A549 (cell line): ENCODE measurements at regions not wholly inside any gene's neighbourhood (a gene's known extent, or its start where the extent isn't known, plus 50 kb on each side); places are given as distances from the start of the nearest gene placed in this dataset.

Source experiments
- EP300 ChIP-seq, 2 experiments: fragments of >200 bp; sonication (Bioruptor Twin); formaldehyde crosslinking; IDR thresholded peaks; 2 replicates in 1 of 2; 3 replicates in 1 of 2; pipeline ENCODE4 v1.6.1; 2016 to 2017
- ESRRA ChIP-seq: fragments of 150-350 bp; IDR thresholded peaks from 2 replicates; pipeline ENCODE4 v1.6.1; 2014; ENCODE audit warnings: mild to moderate bottlenecking, low read length, borderline replicate concordance
- HOXB5 ChIP-seq: fragments of 250-450 bp; sonication (Bioruptor Pico); IDR thresholded peaks from 2 replicates; pipeline ENCODE4 v1.5.0; 2020; ENCODE audit warnings: mild to moderate bottlenecking, moderate library complexity
- NPAS2 ChIP-seq: fragments of 250-450 bp; sonication (Bioruptor Pico); IDR thresholded peaks from 2 replicates; pipeline ENCODE4 v1.8.0; 2022; ENCODE audit warnings: mild to moderate bottlenecking, moderate library complexity, borderline replicate concordance
- RAD21 ChIP-seq, 2 experiments: fragments of >200 bp in 1 of 2; sonication (Bioruptor Twin) in 1 of 2; formaldehyde crosslinking in 1 of 2; IDR thresholded peaks in 1 of 2; conservative IDR thresholded peaks in 1 of 2; 2 replicates in 1 of 2; 3 replicates in 1 of 2; pipeline ENCODE4 v1.6.1; 2012 to 2018; ENCODE audit warnings: inconsistent platforms in 1 of 2
- TF ChIP-seq, protein P1 (sequence below): fragments of >200 bp; sonication (Bioruptor Twin); formaldehyde crosslinking; IDR thresholded peaks from 3 replicates; pipeline ENCODE4 v1.5.1; 2016

- TF ChIP-seq NPAS2 (CRISPR knock-in tag) (no peak), ESRRA (no peak), EP300 (IDR thresholded peaks at IDR 0.05) (no peak), HOXB5 (CRISPR knock-in tag) (no peak), RAD21 (conservative IDR thresholded peaks at IDR 0.05 in 1 of 2, IDR thresholded peaks at IDR 0.05 in 1 of 2) (no peak)
- TF ChIP-seq, protein P1, sequence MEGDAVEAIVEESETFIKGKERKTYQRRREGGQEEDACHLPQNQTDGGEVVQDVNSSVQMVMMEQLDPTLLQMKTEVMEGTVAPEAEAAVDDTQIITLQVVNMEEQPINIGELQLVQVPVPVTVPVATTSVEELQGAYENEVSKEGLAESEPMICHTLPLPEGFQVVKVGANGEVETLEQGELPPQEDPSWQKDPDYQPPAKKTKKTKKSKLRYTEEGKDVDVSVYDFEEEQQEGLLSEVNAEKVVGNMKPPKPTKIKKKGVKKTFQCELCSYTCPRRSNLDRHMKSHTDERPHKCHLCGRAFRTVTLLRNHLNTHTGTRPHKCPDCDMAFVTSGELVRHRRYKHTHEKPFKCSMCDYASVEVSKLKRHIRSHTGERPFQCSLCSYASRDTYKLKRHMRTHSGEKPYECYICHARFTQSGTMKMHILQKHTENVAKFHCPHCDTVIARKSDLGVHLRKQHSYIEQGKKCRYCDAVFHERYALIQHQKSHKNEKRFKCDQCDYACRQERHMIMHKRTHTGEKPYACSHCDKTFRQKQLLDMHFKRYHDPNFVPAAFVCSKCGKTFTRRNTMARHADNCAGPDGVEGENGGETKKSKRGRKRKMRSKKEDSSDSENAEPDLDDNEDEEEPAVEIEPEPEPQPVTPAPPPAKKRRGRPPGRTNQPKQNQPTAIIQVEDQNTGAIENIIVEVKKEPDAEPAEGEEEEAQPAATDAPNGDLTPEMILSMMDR: no peak
Observed at GRCh38 chr11:135023499-135023898, 611.5 kb upstream of the B3GAT1 start.
